ENCODE measurements at regions not wholly inside any gene's neighbourhood (a gene's known extent, or its start where the extent isn't known, plus 50 kb on each side); places are given as distances from the start of the nearest gene placed in this dataset.

DNA sequence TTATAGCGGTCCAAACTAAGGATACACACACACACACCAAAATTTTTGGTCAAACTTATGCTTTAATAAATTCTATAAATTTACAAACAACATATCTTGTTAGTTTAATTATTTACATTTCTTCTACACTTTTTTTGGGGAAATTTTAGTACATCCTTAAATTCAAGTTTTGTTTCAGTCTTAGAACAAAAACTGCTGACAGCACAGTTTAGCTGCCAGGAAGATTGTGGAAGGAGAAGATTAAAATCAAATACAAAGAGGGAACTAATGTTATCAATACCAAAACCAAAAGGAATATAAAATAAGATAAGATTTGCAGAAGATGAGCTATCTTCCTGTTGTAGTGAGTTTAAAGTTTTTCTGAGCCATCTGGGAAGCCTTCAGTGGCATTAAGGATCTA is 368.8 kb downstream of the AASDHPPT start:
- no peak overlapping the region for H3K4me3 ChIP-seq (ENCODE audit: low read depth, low read length, poor library complexity, severe bottlenecking)
- no peaks in the 10 kb centered on the region for H3K9me2 ChIP-seq (ENCODE audit: low read depth, low read length)
- no peaks in the 10 kb centered on the region for H3K4me1 ChIP-seq (ENCODE audit: insufficient read depth, low read length, severe bottlenecking)
- H3K9me3 ChIP-seq (ENCODE audit: low read length) = no peaks in the 10 kb centered on the region
- H2AFZ ChIP-seq (ENCODE audit: low read length) = no peak overlapping the region
- H3K9ac ChIP-seq (ENCODE audit: low read length) = no peak overlapping the region
- no peak overlapping the region for H3K4me2 ChIP-seq (ENCODE audit: low read length)
- no peaks in the 10 kb centered on the region for H3K27me3 ChIP-seq (ENCODE audit: insufficient read depth, low read length)
- H4K20me1 ChIP-seq (ENCODE audit: insufficient read depth, low read length) = no peaks in the 10 kb centered on the region
- no peaks in the 10 kb centered on the region for H3K36me3 ChIP-seq (ENCODE audit: insufficient read depth, low read length)
- H3K27ac ChIP-seq (ENCODE audit: low read depth, low read length, poor library complexity, severe bottlenecking) = no peak overlapping the region
- no peaks in the 10 kb centered on the region for H3F3A ChIP-seq (ENCODE audit: insufficient read depth, low read length)
- TF ChIP-seq, protein P1, sequence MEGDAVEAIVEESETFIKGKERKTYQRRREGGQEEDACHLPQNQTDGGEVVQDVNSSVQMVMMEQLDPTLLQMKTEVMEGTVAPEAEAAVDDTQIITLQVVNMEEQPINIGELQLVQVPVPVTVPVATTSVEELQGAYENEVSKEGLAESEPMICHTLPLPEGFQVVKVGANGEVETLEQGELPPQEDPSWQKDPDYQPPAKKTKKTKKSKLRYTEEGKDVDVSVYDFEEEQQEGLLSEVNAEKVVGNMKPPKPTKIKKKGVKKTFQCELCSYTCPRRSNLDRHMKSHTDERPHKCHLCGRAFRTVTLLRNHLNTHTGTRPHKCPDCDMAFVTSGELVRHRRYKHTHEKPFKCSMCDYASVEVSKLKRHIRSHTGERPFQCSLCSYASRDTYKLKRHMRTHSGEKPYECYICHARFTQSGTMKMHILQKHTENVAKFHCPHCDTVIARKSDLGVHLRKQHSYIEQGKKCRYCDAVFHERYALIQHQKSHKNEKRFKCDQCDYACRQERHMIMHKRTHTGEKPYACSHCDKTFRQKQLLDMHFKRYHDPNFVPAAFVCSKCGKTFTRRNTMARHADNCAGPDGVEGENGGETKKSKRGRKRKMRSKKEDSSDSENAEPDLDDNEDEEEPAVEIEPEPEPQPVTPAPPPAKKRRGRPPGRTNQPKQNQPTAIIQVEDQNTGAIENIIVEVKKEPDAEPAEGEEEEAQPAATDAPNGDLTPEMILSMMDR (IDR thresholded peaks at IDR 0.05; ENCODE audit: low read length) = no peak
- TF ChIP-seq EZH2 (IDR thresholded peaks at IDR 0.05; ENCODE audit: borderline replicate concordance, low read length) = no peak
- H3K79me2 ChIP-seq (ENCODE audit: insufficient read depth, low read length) = no peaks in the 10 kb centered on the region

DNA sequence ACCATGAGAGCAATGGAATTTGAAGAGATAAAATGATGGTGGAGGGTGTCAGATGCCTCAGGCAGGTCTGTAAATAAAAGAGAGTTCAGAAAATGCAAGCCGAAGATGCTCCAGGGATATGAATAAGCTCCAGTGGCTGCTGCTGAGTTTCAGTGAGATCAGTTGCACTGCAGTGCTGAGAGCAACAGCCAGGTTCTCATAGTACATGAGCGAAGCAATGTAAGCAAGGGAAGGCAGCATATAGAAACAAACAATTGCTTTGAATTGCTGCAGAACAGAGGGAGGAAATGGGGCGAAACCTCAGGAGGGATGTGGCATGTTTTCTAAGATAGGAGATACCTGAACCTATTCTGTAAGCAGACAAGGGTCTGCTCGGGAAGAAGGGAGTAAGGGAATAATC is 369.5 kb downstream of the AASDHPPT start:
- TF ChIP-seq, protein P1 (IDR thresholded peaks at IDR 0.05; ENCODE audit: low read length) = no peak
- no peak for TF ChIP-seq EZH2 (IDR thresholded peaks at IDR 0.05; ENCODE audit: borderline replicate concordance, low read length)
- Histone ChIP-seq H3K27ac (ENCODE audit: low read depth, low read length, poor library complexity, severe bottlenecking) (no peak overlapping the region), H2AFZ (ENCODE audit: low read length) (no peak overlapping the region)

DNA sequence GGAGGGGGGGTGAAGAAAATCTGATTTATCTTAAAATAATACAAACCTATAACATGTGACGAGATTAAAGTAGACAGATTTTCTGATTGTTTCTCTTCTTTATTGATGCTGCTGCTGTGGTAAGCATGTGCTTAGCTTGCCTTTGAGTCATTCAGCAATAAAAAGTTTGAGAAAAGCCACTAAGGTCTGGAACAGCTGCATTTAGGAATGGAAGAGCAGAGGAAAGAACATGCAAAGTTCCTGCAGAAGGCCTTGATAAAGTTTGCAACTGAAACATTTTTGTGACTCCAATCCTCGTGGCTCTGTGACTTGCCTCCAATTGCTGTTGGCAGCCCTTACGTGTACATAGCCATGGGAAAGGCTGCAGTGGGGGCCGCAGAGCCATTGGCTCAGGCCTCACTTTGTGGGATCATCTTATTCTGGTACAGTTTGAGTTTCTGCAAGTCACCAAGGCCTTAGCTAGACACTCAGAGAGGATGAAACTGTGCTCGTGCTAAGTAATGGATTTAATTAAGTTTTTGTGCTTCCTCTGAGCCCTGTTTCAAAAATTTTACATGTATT is 370.2 kb downstream of the AASDHPPT start:
- H3K4me1 ChIP-seq (ENCODE audit: insufficient read depth, low read length, severe bottlenecking) = no peaks in the 10 kb centered on the region

More for the DNA sequence above, 369.5 kb downstream of the AASDHPPT start:
- no peaks in the 10 kb centered on the region for H3K79me2 ChIP-seq (ENCODE audit: insufficient read depth, low read length)
- no peaks in the 10 kb centered on the region for H4K20me1 ChIP-seq (ENCODE audit: insufficient read depth, low read length)
- H3F3A ChIP-seq (ENCODE audit: insufficient read depth, low read length) = no peaks in the 10 kb centered on the region
- H3K36me3 ChIP-seq (ENCODE audit: insufficient read depth, low read length) = no peaks in the 10 kb centered on the region
- H3K27me3 ChIP-seq (ENCODE audit: insufficient read depth, low read length) = no peaks in the 10 kb centered on the region
- H3K9ac ChIP-seq (ENCODE audit: low read length) = no peak overlapping the region
- H3K4me1 ChIP-seq (ENCODE audit: insufficient read depth, low read length, severe bottlenecking) = no peaks in the 10 kb centered on the region
- no peaks in the 10 kb centered on the region for H3K9me2 ChIP-seq (ENCODE audit: low read depth, low read length)
- no peaks in the 10 kb centered on the region for H3K9me3 ChIP-seq (ENCODE audit: low read length)
- no peak overlapping the region for H3K4me2 ChIP-seq (ENCODE audit: low read length)
- H3K4me3 ChIP-seq (ENCODE audit: low read depth, low read length, poor library complexity, severe bottlenecking) = no peak overlapping the region

More for the DNA sequence above, 370.2 kb downstream of the AASDHPPT start:
- Histone ChIP-seq H3K4me3 (ENCODE audit: low read depth, low read length, poor library complexity, severe bottlenecking) (no peak overlapping the region), H3K9me2 (ENCODE audit: low read depth, low read length) (no peaks in the 10 kb centered on the region), H4K20me1 (ENCODE audit: insufficient read depth, low read length) (no peaks in the 10 kb centered on the region), H3K27ac (ENCODE audit: low read depth, low read length, poor library complexity, severe bottlenecking) (no peak overlapping the region), H3K4me2 (ENCODE audit: low read length) (no peak overlapping the region), H3K36me3 (ENCODE audit: insufficient read depth, low read length) (no peaks in the 10 kb centered on the region), H3K27me3 (ENCODE audit: insufficient read depth, low read length) (no peaks in the 10 kb centered on the region), H3K9ac (ENCODE audit: low read length) (no peak overlapping the region), H3F3A (ENCODE audit: insufficient read depth, low read length) (no peaks in the 10 kb centered on the region), H3K79me2 (ENCODE audit: insufficient read depth, low read length) (no peaks in the 10 kb centered on the region), H3K9me3 (ENCODE audit: low read length) (no peaks in the 10 kb centered on the region), H2AFZ (ENCODE audit: low read length) (no peak overlapping the region)
- TF ChIP-seq, protein P1 (IDR thresholded peaks at IDR 0.05; ENCODE audit: low read length) = no peak
- TF ChIP-seq EZH2 (IDR thresholded peaks at IDR 0.05; ENCODE audit: borderline replicate concordance, low read length) = no peak
